Activated CD8-positive, alpha-beta T cell treated with anti-CD3 and anti-CD28 coated beads for 36 hours (primary cell): ENCODE measurements at regions not wholly inside any gene's neighbourhood (a gene's known extent, or its start where the extent isn't known, plus 50 kb on each side); places are given as distances from the start of the nearest gene placed in this dataset.

Experiments
- ATAC-seq: fragments of 200-7000 bp; cut with Tn5 transposase; one replicate; pipeline ENCODE4 v1.10.0; 2021; ENCODE audit warnings: mild to moderate bottlenecking, moderate library complexity
- CTCF ChIA-PET: fragments of 350-600 bp; sonication (Branson Sonifier 250); formaldehyde crosslinking; loops from one replicate; lab custom pipeline; 2021; ENCODE audit warnings: antibody characterized with exemption; lab: Charles Lee
- POLR2A ChIA-PET: fragments of 350-600 bp; sonication (Branson Sonifier 250); formaldehyde crosslinking; loops from one replicate; lab custom pipeline; 2021; ENCODE audit warnings: antibody characterized with exemption; lab: Charles Lee
- DNase-seq: peaks from one replicate; pipeline ENCODE4 v3.0.0-alpha.2; 2020
- H3K27ac Mint-ChIP-seq: one replicate; pipeline ENCODE4 v1.8.0; 2021; ENCODE audit warnings: mild to moderate bottlenecking, mixed read lengths
- H3K27me3 Mint-ChIP-seq: one replicate; pipeline ENCODE4 v1.8.0; 2021; ENCODE audit warnings: mixed read lengths
- H3K36me3 Mint-ChIP-seq: one replicate; pipeline ENCODE4 v1.8.0; 2021; ENCODE audit warnings: low read depth, mixed read lengths
- H3K4me1 Mint-ChIP-seq: one replicate; pipeline ENCODE4 v1.8.0; 2021; ENCODE audit warnings: low read depth, mixed read lengths
- H3K4me3 Mint-ChIP-seq: one replicate; pipeline ENCODE4 v1.8.0; 2021; ENCODE audit warnings: mild to moderate bottlenecking, moderate library complexity, mixed read lengths
- H3K9me3 Mint-ChIP-seq: one replicate; pipeline ENCODE4 v1.8.0; 2021; ENCODE audit warnings: mixed read lengths
- intact Hi-C: fragments of 100-400 bp; cut with micrococcal nuclease; formaldehyde crosslinking; loops from one replicate; pipeline ENCODE4 v1.10.0; 2022
- TF ChIP-seq, protein P1 (sequence below): fragments of 200-600 bp; IDR thresholded peaks from one replicate; pipeline ENCODE4 v1.8.0; 2022; ENCODE audit warnings: antibody characterized with exemption, mild to moderate bottlenecking

DNA sequence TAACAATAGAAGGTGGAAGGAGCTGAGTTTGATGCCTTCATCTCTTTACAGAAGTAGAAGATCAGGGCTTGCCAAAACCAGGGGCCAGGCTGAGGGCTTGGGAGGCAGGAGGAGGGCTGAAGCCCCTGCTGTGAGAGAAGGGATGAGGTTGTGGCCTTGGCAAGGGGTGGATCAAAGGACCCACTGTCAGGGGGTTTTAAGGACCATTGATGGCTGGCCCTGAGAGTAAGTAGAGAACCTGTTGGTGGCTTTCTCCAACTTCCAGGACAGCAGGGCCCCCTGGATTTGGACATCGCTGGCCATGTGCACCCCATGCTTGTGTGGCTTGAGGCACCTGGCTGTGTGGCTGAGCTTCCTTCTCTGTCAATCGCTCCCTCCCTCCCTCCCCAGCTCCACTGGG lies 927.7 kb downstream of the TBC1D22A start:
- TF ChIP-seq, protein P1, sequence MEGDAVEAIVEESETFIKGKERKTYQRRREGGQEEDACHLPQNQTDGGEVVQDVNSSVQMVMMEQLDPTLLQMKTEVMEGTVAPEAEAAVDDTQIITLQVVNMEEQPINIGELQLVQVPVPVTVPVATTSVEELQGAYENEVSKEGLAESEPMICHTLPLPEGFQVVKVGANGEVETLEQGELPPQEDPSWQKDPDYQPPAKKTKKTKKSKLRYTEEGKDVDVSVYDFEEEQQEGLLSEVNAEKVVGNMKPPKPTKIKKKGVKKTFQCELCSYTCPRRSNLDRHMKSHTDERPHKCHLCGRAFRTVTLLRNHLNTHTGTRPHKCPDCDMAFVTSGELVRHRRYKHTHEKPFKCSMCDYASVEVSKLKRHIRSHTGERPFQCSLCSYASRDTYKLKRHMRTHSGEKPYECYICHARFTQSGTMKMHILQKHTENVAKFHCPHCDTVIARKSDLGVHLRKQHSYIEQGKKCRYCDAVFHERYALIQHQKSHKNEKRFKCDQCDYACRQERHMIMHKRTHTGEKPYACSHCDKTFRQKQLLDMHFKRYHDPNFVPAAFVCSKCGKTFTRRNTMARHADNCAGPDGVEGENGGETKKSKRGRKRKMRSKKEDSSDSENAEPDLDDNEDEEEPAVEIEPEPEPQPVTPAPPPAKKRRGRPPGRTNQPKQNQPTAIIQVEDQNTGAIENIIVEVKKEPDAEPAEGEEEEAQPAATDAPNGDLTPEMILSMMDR: no peak
- H3K4me3 Mint-ChIP-seq: no peak overlapping the region
- no peak for ATAC-seq
- intact Hi-C loops: no loop called here
- ChIA-PET POLR2A (interaction anchor here (0.6 kb wide), 1 partner anchor 894 kb away, joined by 3 read pairs; no protein-coding TSS in a partner anchor), CTCF (no interaction called here)
- no peak overlapping the region for H3K27ac Mint-ChIP-seq
- H3K4me1 Mint-ChIP-seq: no peaks in the 10 kb centered on the region
- DNase-seq: no peak
- no peaks in the 10 kb centered on the region for H3K36me3 Mint-ChIP-seq
- H3K27me3 Mint-ChIP-seq: no peaks in the 10 kb centered on the region
- no peaks in the 10 kb centered on the region for H3K9me3 Mint-ChIP-seq

DNA sequence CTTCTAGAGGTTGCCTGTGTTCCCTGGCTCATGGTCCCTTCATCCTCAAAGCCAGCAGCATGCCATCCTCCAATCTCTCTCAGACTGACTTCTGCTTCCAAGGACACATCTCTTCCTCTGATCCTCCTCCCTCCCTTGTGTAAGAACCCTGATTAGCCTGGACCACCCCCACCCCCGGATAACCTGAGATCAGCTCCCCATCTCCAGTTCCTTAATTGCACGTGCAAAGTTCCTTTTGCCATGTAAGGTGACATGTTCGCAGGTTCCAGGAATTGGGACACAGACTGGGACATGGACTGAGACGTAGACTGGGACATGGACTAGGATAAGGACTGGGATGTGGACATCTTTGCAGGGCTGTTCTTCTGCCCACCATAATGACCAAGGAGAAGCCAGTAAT lies 925.3 kb downstream of the TBC1D22A start:
- peaks cover 6% of the 10 kb centered on the region for H3K9me3 Mint-ChIP-seq
- H3K27ac Mint-ChIP-seq: no peak overlapping the region
- no peak for ATAC-seq
- no peaks in the 10 kb centered on the region for H3K27me3 Mint-ChIP-seq
- no peak overlapping the region for H3K4me3 Mint-ChIP-seq
- POLR2A ChIA-PET: no interaction called here
- intact Hi-C loops: no loop called here
- DNase-seq: no peak
- CTCF ChIA-PET: no interaction called here
- no peaks in the 10 kb centered on the region for H3K4me1 Mint-ChIP-seq
- H3K36me3 Mint-ChIP-seq: no peaks in the 10 kb centered on the region
- TF ChIP-seq, protein P1: no peak

- POLR2A ChIA-PET: no interaction called here
- no peaks in the 10 kb centered on the region for H3K4me1 Mint-ChIP-seq
- H3K9me3 Mint-ChIP-seq: peaks cover 6% of the 10 kb centered on the region
- intact Hi-C loops: no loop called here
- no peaks in the 10 kb centered on the region for H3K36me3 Mint-ChIP-seq
- ATAC-seq (no peak), DNase-seq (no peak)
- no peaks in the 10 kb centered on the region for H3K27me3 Mint-ChIP-seq
- H3K4me3 Mint-ChIP-seq: no peak overlapping the region
- TF ChIP-seq, protein P1: no peak
- CTCF ChIA-PET: no interaction called here
- H3K27ac Mint-ChIP-seq: no peak overlapping the region
Observed at GRCh38 chr22:47687346-47687655, 924.9 kb downstream of the TBC1D22A start.

- Mint-ChIP-seq H3K27me3 (no peaks in the 10 kb centered on the region), H3K9me3 (peaks cover 6% of the 10 kb centered on the region), H3K4me3 (no peak overlapping the region), H3K36me3 (no peaks in the 10 kb centered on the region), H3K27ac (no peak overlapping the region), H3K4me1 (no peaks in the 10 kb centered on the region)
- intact Hi-C loops: no loop called here
- no peak for DNase-seq
- ChIA-PET POLR2A (no interaction called here), CTCF (no interaction called here)
- TF ChIP-seq, protein P1: no peak
- no peak for ATAC-seq
Observed at GRCh38 chr22:47686594-47687345, 924.3 kb downstream of the TBC1D22A start.

- no peaks in the 10 kb centered on the region for H3K4me1 Mint-ChIP-seq
- TF ChIP-seq, protein P1: no peak
- H3K4me3 Mint-ChIP-seq: no peak overlapping the region
- no peak overlapping the region for H3K27ac Mint-ChIP-seq
- ChIA-PET CTCF (no interaction called here), POLR2A (no interaction called here)
- H3K9me3 Mint-ChIP-seq: peaks cover 6% of the 10 kb centered on the region
- DNase-seq (no peak), ATAC-seq (no peak)
- no peaks in the 10 kb centered on the region for H3K36me3 Mint-ChIP-seq
- intact Hi-C loops: no loop called here
- H3K27me3 Mint-ChIP-seq: peaks cover 4% of the 10 kb centered on the region
Observed at GRCh38 chr22:47681411-47682165, 919.1 kb downstream of the TBC1D22A start.
